ENCODE measurements at regions not wholly inside any gene's neighbourhood (a gene's known extent, or its start where the extent isn't known, plus 50 kb on each side); places are given as distances from the start of the nearest gene placed in this dataset.

DNA sequence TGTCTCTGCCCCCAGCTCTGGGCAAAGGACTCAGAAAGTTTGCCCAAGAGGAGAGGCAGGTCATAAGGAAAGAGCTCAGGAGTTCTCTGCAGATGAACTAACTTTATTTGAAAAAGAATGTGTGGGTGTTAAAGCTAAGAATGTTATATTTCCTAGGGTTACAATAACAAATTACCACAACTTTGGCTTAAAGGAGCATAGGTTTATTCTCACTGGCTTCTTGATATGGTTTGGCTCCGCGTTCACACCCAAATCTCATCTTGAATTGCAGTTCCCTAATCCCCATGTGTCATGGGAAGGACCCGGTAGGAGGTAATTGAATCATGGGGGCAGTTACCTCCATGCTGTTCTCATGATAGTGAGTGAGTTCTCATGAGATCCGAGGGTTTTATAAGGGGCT, 383.7 kb upstream of the CFAP20DC start:
- no peak overlapping the region for H3K27ac Mint-ChIP-seq

DNA sequence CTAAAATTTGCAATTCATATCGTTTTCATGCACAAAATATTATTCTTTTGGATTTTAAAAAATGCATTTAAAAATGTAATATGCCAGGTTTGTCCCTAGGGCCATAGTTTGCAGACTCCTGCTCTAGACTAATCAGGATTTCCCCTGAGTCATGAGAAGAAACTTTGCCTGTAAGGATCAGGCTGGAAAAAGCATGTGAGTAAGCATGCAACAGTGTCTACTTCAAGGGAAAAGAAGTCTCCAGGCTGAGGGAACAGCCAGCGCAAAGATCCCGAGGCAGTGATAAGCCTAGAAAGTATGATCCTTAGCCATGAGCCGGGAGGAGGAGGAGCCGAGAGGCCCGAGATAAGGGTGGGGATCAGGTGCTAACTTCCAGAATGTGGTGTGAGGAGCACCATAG, 382.8 kb upstream of the CFAP20DC start:
- CTCF ChIA-PET, result no interaction called here
- H3K36me3 Mint-ChIP-seq (ENCODE audit: low read depth), result peaks cover 8% of the 10 kb centered on the region
- H3K4me1 Mint-ChIP-seq, result peaks cover 23% of the 10 kb centered on the region
- POLR2A ChIA-PET, result no interaction called here
- no peak for DNase-seq
- no peaks in the 10 kb centered on the region for H3K27me3 Mint-ChIP-seq
- H3K9me3 Mint-ChIP-seq, result peaks cover 27% of the 10 kb centered on the region
- H3K27ac Mint-ChIP-seq, result no peak overlapping the region
- H3K4me3 Mint-ChIP-seq, result no peak overlapping the region

More for the DNA sequence above, 383.7 kb upstream of the CFAP20DC start:
- POLR2A ChIA-PET, result no interaction called here
- H3K4me3 Mint-ChIP-seq, result no peak overlapping the region
- peaks cover 32% of the 10 kb centered on the region for H3K9me3 Mint-ChIP-seq
- DNase-seq, result no peak
- H3K4me1 Mint-ChIP-seq, result peaks cover 15% of the 10 kb centered on the region
- H3K27me3 Mint-ChIP-seq, result no peaks in the 10 kb centered on the region
- peaks cover 12% of the 10 kb centered on the region for H3K36me3 Mint-ChIP-seq (ENCODE audit: low read depth)
- CTCF ChIA-PET, result no interaction called here

DNA sequence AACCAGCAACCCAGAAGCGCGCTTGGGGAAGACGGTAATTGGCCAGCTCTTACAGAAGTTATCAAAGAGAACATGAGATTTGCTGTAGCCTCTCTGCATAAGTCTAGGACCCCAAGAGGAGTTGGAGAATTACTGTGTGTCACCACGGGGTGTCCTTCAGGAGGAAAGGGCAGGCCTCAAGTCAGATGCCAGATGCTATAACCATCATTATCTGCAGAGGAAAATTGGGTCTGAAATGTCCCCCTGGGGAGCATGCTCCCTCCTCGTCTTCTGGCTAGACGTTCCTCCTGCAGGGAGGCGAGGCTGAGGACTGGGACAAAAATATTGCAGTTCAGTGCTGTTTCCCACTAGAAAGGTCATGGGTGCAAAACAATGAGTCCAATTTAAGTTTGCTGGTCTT, 380.5 kb upstream of the CFAP20DC start:
- DNase-seq, result no peak
- H3K9me3 Mint-ChIP-seq, result peaks cover 23% of the 10 kb centered on the region
- H3K27ac Mint-ChIP-seq, result no peak overlapping the region
- ChIA-PET POLR2A (no interaction called here), CTCF (no interaction called here)
- no peaks in the 10 kb centered on the region for H3K27me3 Mint-ChIP-seq
- H3K4me3 Mint-ChIP-seq, result no peak overlapping the region
- peaks cover 35% of the 10 kb centered on the region for H3K4me1 Mint-ChIP-seq
- H3K36me3 Mint-ChIP-seq (ENCODE audit: low read depth), result peaks cover 5% of the 10 kb centered on the region

DNA sequence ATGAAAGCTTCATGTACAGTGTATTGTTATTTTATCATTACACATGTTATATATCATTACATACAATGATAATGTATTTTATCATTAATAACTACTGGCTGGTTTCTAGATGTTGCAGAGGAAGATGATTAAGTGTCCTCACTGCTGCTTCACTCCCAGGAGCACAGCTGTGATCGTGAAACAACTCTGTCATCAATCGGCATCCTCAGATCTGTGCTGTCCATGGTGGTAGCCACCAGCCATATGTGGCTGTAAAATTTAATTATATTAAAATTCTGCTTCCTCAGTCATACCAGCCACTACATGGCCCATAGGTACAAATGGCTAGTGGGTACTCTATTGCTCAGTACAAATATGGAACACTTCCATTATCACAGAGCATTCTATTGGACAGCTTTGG, 379.4 kb upstream of the CFAP20DC start:
- POLR2A ChIA-PET, result no interaction called here

GRCh38 chr3:59426821-59427565, 377.2 kb upstream of the CFAP20DC start:
- Mint-ChIP-seq H3K9me3 (peaks cover 5% of the 10 kb centered on the region), H3K27ac (peak overlapping the region; percentile 89), H3K36me3 (ENCODE audit: low read depth) (peaks cover 2% of the 10 kb centered on the region), H3K4me1 (peaks cover 64% of the 10 kb centered on the region), H3K27me3 (no peaks in the 10 kb centered on the region), H3K4me3 (no peak overlapping the region)
- DNase-seq, result no peak
- ChIA-PET POLR2A (no interaction called here), CTCF (interaction anchor here (0.6 to 1.9 kb wide), 5 partner anchors 8 to 35 kb away, joined by 3 to 6 read pairs (median 3); no protein-coding TSS in a partner anchor)

More for the DNA sequence above, 379.4 kb upstream of the CFAP20DC start:
- no peaks in the 10 kb centered on the region for H3K27me3 Mint-ChIP-seq
- peaks cover 44% of the 10 kb centered on the region for H3K4me1 Mint-ChIP-seq
- CTCF ChIA-PET, result interaction anchor here (1.6 kb wide), 1 partner anchor 16 kb away, joined by 5 read pairs; no protein-coding TSS in a partner anchor
- peaks cover 4% of the 10 kb centered on the region for H3K36me3 Mint-ChIP-seq (ENCODE audit: low read depth)
- H3K4me3 Mint-ChIP-seq, result no peak overlapping the region
- DNase-seq, result no peak
- H3K27ac Mint-ChIP-seq, result no peak overlapping the region
- H3K9me3 Mint-ChIP-seq, result peaks cover 15% of the 10 kb centered on the region

- POLR2A ChIA-PET, result no interaction called here
- Mint-ChIP-seq H3K4me1 (peaks cover 65% of the 10 kb centered on the region), H3K36me3 (ENCODE audit: low read depth) (peaks cover 2% of the 10 kb centered on the region), H3K27me3 (no peaks in the 10 kb centered on the region), H3K9me3 (peaks cover 5% of the 10 kb centered on the region), H3K4me3 (no peak overlapping the region), H3K27ac (peak overlapping the region; percentile 89)
- CTCF ChIA-PET, result interaction anchor here (1.4 to 1.9 kb wide), 3 partner anchors 7 to 34 kb away, joined by 4 to 7 read pairs (median 6); no protein-coding TSS in a partner anchor
- peak; percentile 54 for DNase-seq
These were observed 376.1 kb upstream of the CFAP20DC start for GRCh38 chr3:59425942-59426341.

DNA sequence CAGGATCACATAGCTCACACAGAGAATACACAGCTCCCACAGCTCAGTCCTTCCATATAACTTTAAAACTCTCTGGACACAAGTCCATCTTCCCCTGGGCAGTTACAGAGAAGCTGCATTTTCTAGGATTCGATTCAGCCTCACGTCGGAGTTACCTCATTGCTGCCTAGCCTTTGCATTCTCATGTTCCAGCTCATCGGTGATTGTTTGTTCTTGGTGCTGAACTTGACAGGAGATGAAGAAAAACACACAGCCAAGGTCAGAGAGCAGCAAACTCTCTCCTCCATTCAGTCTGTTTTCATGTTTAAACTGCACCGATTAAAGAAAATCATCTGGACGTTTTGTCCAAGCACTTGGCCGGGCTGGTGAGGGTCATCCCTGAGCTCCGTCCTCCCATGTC, 375.5 kb upstream of the CFAP20DC start:
- peaks cover 2% of the 10 kb centered on the region for H3K36me3 Mint-ChIP-seq (ENCODE audit: low read depth)
- POLR2A ChIA-PET, result no interaction called here
- CTCF ChIA-PET, result interaction anchor here (1.4 to 2.5 kb wide), 3 partner anchors 14 to 24 kb away, joined by 5 to 14 read pairs (median 7); no protein-coding TSS in a partner anchor
- H3K27ac Mint-ChIP-seq, result peak overlapping the region; percentile 89
- DNase-seq, result no peak
- no peaks in the 10 kb centered on the region for H3K27me3 Mint-ChIP-seq
- peaks cover 8% of the 10 kb centered on the region for H3K9me3 Mint-ChIP-seq
- H3K4me1 Mint-ChIP-seq, result peaks cover 65% of the 10 kb centered on the region
- no peak overlapping the region for H3K4me3 Mint-ChIP-seq

DNA sequence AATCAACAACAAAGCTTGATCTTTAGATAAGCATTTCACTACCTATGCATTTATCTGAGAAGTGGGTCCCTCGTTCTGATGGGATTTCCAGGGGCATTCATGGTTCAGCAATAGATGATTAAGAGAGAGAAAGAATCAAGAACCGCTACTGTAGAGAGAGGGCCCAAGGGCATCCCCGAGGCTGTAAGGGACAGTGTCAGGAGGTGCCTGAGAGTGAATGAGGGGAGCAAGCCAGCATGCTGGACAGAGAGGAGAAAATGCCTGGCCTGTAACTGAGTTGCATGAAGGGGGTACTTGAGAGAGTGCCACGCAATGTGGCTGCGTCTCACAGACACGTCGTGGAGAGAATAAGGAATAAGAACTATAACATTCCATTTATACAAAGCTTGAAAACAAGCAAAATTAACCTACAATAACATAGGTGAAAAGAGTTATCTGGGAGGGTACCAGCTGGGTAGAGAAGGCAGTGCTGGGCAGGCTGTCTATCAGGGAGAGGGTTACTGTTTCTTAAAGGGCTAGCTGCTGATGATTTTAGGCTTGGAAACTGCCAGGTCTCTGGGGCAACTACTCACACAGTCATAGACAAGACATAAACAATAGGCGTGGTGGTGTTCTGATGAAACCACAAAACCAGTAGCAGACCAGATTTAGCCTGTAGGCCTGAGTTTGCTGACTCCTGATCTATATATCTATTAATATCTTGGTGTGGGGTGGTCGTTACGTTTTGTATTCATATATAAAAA, 374.6 kb upstream of the CFAP20DC start:
- peak overlapping the region; percentile 86 for H3K27ac Mint-ChIP-seq
- H3K9me3 Mint-ChIP-seq, result peaks cover 8% of the 10 kb centered on the region
- peak; percentile 58 for DNase-seq
- H3K4me3 Mint-ChIP-seq, result peak overlapping the region; percentile 1
- POLR2A ChIA-PET, result interaction anchor here (0.7 kb wide), 1 partner anchor 58 kb away, joined by 4 read pairs; no protein-coding TSS in a partner anchor
- H3K36me3 Mint-ChIP-seq (ENCODE audit: low read depth), result peaks cover 7% of the 10 kb centered on the region
- peaks cover 65% of the 10 kb centered on the region for H3K4me1 Mint-ChIP-seq
- H3K27me3 Mint-ChIP-seq, result no peaks in the 10 kb centered on the region
- CTCF ChIA-PET, result interaction anchor here (1.3 to 2.5 kb wide), 4 partner anchors 13 to 25 kb away, joined by 3 to 14 read pairs (median 6); no protein-coding TSS in a partner anchor

DNA sequence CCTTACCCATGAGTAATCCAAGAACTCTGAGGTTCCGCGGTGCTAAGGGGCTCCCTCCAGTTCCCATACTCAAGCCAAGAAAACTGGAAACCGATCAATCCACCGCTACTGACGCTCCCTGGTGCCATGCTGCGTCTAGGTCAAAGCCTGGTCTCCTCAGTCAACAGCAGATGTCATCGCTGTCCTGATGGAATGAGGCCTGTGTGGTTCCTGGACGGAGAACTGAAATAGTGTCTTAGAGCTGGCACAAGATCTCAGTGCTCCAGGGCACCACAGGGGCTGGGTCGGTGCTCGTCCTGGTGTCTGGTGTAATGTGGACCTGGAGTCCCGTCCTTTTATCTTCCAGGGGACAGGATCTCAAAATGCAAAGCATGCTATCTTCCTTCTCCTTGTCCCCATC, 373.9 kb upstream of the CFAP20DC start:
- H3K27ac Mint-ChIP-seq, result peak overlapping the region; percentile 86
- CTCF ChIA-PET, result interaction anchor here (0.7 to 2.5 kb wide), 4 partner anchors 13 to 25 kb away, joined by 3 to 14 read pairs (median 4); no protein-coding TSS in a partner anchor

GRCh38 chr3:59422312-59422711, 372.5 kb upstream of the CFAP20DC start:
- H3K27ac Mint-ChIP-seq, result no peak overlapping the region
- no peak for DNase-seq
- CTCF ChIA-PET, result interaction anchor here (1.0 to 1.8 kb wide), 2 partner anchors 21 to 24 kb away, joined by 3 read pairs; no protein-coding TSS in a partner anchor
- H3K36me3 Mint-ChIP-seq (ENCODE audit: low read depth), result peaks cover 4% of the 10 kb centered on the region
- POLR2A ChIA-PET, result no interaction called here
- no peak overlapping the region for H3K4me3 Mint-ChIP-seq
- H3K4me1 Mint-ChIP-seq, result peaks cover 51% of the 10 kb centered on the region
- peaks cover 11% of the 10 kb centered on the region for H3K9me3 Mint-ChIP-seq
- H3K27me3 Mint-ChIP-seq, result no peaks in the 10 kb centered on the region

More for the DNA sequence above, 373.9 kb upstream of the CFAP20DC start:
- Mint-ChIP-seq H3K36me3 (ENCODE audit: low read depth) (peaks cover 7% of the 10 kb centered on the region), H3K9me3 (peaks cover 8% of the 10 kb centered on the region), H3K4me1 (peaks cover 63% of the 10 kb centered on the region), H3K27me3 (no peaks in the 10 kb centered on the region), H3K4me3 (no peak overlapping the region)
- POLR2A ChIA-PET, result no interaction called here
- no peak for DNase-seq

DNA sequence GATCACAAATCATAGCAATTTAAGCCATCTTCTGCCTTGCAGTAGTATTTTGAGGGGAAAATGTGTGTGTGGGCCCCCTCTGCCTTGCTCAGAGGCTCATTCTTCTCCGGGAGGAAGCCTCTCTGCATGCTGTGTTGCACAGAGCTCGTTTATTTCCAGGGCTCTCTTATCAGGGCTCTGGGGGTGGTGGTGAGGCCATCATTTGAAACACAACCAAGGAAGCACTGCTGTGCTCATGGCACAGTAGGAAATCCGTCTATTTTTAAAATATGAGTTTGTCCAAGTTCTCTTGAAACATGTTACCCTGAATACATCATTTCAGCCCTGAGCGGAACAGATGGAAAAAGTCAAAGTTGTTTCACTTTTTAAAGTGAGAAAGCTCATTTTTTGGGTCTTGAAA, 369.0 kb upstream of the CFAP20DC start:
- peaks cover 9% of the 10 kb centered on the region for H3K36me3 Mint-ChIP-seq (ENCODE audit: low read depth)
- no peaks in the 10 kb centered on the region for H3K27me3 Mint-ChIP-seq
- ChIA-PET CTCF (interaction anchor here (0.6 to 1.5 kb wide), 4 partner anchors 8 to 27 kb away, joined by 3 to 6 read pairs (median 4); no protein-coding TSS in a partner anchor), POLR2A (no interaction called here)
- DNase-seq, result no peak
- no peak overlapping the region for H3K4me3 Mint-ChIP-seq
- H3K4me1 Mint-ChIP-seq, result peaks cover 18% of the 10 kb centered on the region
- H3K9me3 Mint-ChIP-seq, result peaks cover 11% of the 10 kb centered on the region
- no peak overlapping the region for H3K27ac Mint-ChIP-seq

DNA sequence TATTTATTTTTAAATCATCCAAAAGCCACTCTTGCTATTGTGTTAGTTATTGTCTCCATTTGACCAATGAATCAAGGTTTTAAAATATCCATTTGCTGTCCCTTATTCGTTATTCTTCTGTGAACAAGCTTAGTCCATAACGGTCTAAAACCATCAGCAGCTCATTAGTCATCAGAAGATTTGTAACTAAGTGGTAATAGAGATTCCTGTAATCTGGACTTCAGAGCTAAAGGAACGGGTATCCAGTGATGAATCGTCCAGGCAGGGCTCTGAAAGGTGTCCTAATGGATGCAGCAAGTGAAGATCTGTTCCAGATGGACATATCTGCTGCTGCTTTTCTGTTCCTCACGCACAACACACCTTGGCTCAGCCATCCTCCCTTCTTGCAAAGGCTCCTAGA, 362.7 kb upstream of the CFAP20DC start:
- CTCF ChIA-PET, result interaction anchor here (1.0 to 3.1 kb wide), 3 partner anchors 9 to 15 kb away, joined by 3 to 14 read pairs (median 11); no protein-coding TSS in a partner anchor
- POLR2A ChIA-PET, result no interaction called here
- H3K36me3 Mint-ChIP-seq (ENCODE audit: low read depth), result peaks cover 4% of the 10 kb centered on the region
- H3K4me1 Mint-ChIP-seq, result peaks cover 11% of the 10 kb centered on the region
- no peak for DNase-seq
- peaks cover 1% of the 10 kb centered on the region for H3K9me3 Mint-ChIP-seq
- no peak overlapping the region for H3K27ac Mint-ChIP-seq
- no peak overlapping the region for H3K4me3 Mint-ChIP-seq
- H3K27me3 Mint-ChIP-seq, result no peaks in the 10 kb centered on the region

- no peak overlapping the region for H3K4me3 Mint-ChIP-seq
- CTCF ChIA-PET, result interaction anchor here (2.3 to 3.1 kb wide), 2 partner anchors 9 to 13 kb away, joined by 11 to 14 read pairs; no protein-coding TSS in a partner anchor
- H3K36me3 Mint-ChIP-seq (ENCODE audit: low read depth), result peaks cover 1% of the 10 kb centered on the region
- peaks cover 20% of the 10 kb centered on the region for H3K4me1 Mint-ChIP-seq
- POLR2A ChIA-PET, result no interaction called here
- H3K9me3 Mint-ChIP-seq, result no peaks in the 10 kb centered on the region
- no peak overlapping the region for H3K27ac Mint-ChIP-seq
- DNase-seq, result no peak
- no peaks in the 10 kb centered on the region for H3K27me3 Mint-ChIP-seq
These were observed 361.9 kb upstream of the CFAP20DC start for GRCh38 chr3:59411694-59412093.
